IPS-NIHi7 (cell line): ENCODE measurements at regions not wholly inside any gene's neighbourhood (a gene's known extent, or its start where the extent isn't known, plus 50 kb on each side); places are given as distances from the start of the nearest gene placed in this dataset.

Source experiments
- DNase-seq: peaks from one replicate; pipeline ENCODE4 v3.0.0; 2012; ENCODE audit warnings: mixed read lengths; ENCODE audit errors: extremely low spot score

- no peak for DNase-seq
These were observed 232.7 kb upstream of the COPS8 start for GRCh38 chr2:236852977-236853374.

- no peak for DNase-seq
These were observed 232.1 kb upstream of the COPS8 start for GRCh38 chr2:236853585-236854051.

GRCh38 chr2:236855176-236855865 lies 230.4 kb upstream of the COPS8 start:
- no peak for DNase-seq

- DNase-seq: peak; percentile 48
These were observed 229.5 kb upstream of the COPS8 start for GRCh38 chr2:236855866-236856847.

- no peak for DNase-seq
These were observed 228.8 kb upstream of the COPS8 start for GRCh38 chr2:236856848-236857235.

GRCh38 chr2:236857246-236857645 lies 228.4 kb upstream of the COPS8 start:
- peak; percentile 53 for DNase-seq

- no peak for DNase-seq
These were observed 227.9 kb upstream of the COPS8 start for GRCh38 chr2:236857781-236858180.

GRCh38 chr2:236858661-236859060 lies 227.0 kb upstream of the COPS8 start:
- no peak for DNase-seq

- DNase-seq: peak; percentile 41
These were observed 225.8 kb upstream of the COPS8 start for GRCh38 chr2:236859908-236860307.

- no peak for DNase-seq
These were observed 224.4 kb upstream of the COPS8 start for GRCh38 chr2:236861196-236861875.

GRCh38 chr2:236861944-236862343 lies 223.7 kb upstream of the COPS8 start:
- no peak for DNase-seq

- DNase-seq: no peak
These were observed 223.2 kb upstream of the COPS8 start for GRCh38 chr2:236862526-236862925.

GRCh38 chr2:236862961-236863728 lies 222.5 kb upstream of the COPS8 start:
- DNase-seq: no peak

- DNase-seq: no peak
These were observed 222.0 kb upstream of the COPS8 start for GRCh38 chr2:236863729-236864126.

- no peak for DNase-seq
These were observed 220.6 kb upstream of the COPS8 start for GRCh38 chr2:236865052-236865451.

GRCh38 chr2:236866542-236867340 lies 218.9 kb upstream of the COPS8 start:
- no peak for DNase-seq

GRCh38 chr2:236867441-236868260 lies 218.0 kb upstream of the COPS8 start:
- no peak for DNase-seq

GRCh38 chr2:236870370-236870769 lies 215.3 kb upstream of the COPS8 start:
- DNase-seq: no peak

- no peak for DNase-seq
These were observed 214.1 kb upstream of the COPS8 start for GRCh38 chr2:236871500-236872001.
